ENCODE measurements at regions not wholly inside any gene's neighbourhood (a gene's known extent, or its start where the extent isn't known, plus 50 kb on each side); places are given as distances from the start of the nearest gene placed in this dataset.

DNA sequence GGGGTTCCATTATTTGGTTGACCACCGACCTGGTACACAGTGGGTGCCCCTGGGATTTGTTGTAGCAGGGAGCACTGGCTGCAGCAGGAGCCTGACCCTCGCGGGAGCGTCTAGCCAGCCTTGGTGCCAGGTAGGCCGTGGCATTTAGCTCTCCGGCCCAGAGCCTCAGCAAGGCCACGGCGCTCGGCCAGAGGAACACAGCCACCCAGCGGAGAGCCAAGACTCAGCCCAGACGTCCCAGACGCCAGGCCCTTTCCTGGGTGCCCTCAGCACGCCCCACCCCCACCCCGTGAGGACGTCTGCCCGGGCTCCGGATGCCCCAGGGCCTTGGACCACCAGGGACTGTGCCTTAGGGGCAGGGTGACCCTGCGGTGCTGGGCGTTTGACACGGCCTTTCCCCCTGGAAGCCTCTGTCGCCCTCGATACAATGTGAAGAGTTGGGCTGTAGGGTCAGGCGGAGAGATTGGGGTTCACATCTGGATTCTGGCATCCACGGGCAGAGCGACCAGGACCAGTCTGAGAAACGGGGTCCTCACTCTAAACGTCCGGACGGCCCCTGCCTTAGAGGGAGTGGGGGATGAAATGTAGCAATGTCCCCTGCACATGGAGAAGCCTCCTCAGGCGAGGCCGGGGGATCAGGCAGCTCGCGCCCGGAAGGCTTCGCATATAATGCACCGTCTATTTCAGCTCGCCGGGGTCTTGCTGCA, 99.2 kb upstream of the FGF3 start:
- no peaks in the 10 kb centered on the region for H3K27me3 ChIP-seq
- H3K9me3 ChIP-seq (ENCODE audit: low read depth): no peaks in the 10 kb centered on the region
- H4K20me1 ChIP-seq (ENCODE audit: insufficient read depth, poor library complexity, severe bottlenecking): no peaks in the 10 kb centered on the region
- no peak overlapping the region for H3K4me2 ChIP-seq
- no peak overlapping the region for H3K4me3 ChIP-seq
- no peak overlapping the region for H3K27ac ChIP-seq
- no peak for DNase-seq (ENCODE audit: low spot score)
- H2AFZ ChIP-seq: no peak overlapping the region
- no peaks in the 10 kb centered on the region for H3K9me2 ChIP-seq (replicated peaks; ENCODE audit: insufficient read depth)
- H3K36me3 ChIP-seq (replicated peaks; ENCODE audit: insufficient read depth, low read depth): no peaks in the 10 kb centered on the region
- 58% methylated on average over 34 of the region's 38 CpGs for WGBS (ENCODE audit: low lambda C conversion rate, missing lambda C conversion rate)
- H3K4me1 ChIP-seq (ENCODE audit: insufficient read depth): peaks cover 7% of the 10 kb centered on the region
- no peak for TF ChIP-seq EZH2phosphoT487 (IDR thresholded peaks at IDR 0.05; ENCODE audit: low read depth, severe bottlenecking, unreplicated experiment)
- TF ChIP-seq, protein P1, sequence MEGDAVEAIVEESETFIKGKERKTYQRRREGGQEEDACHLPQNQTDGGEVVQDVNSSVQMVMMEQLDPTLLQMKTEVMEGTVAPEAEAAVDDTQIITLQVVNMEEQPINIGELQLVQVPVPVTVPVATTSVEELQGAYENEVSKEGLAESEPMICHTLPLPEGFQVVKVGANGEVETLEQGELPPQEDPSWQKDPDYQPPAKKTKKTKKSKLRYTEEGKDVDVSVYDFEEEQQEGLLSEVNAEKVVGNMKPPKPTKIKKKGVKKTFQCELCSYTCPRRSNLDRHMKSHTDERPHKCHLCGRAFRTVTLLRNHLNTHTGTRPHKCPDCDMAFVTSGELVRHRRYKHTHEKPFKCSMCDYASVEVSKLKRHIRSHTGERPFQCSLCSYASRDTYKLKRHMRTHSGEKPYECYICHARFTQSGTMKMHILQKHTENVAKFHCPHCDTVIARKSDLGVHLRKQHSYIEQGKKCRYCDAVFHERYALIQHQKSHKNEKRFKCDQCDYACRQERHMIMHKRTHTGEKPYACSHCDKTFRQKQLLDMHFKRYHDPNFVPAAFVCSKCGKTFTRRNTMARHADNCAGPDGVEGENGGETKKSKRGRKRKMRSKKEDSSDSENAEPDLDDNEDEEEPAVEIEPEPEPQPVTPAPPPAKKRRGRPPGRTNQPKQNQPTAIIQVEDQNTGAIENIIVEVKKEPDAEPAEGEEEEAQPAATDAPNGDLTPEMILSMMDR (IDR thresholded peaks at IDR 0.05; ENCODE audit: poor library complexity): no peak
- no peak for TF ChIP-seq EZH2 (IDR thresholded peaks at IDR 0.05; ENCODE audit: borderline replicate concordance)
- no peaks in the 10 kb centered on the region for H3K79me2 ChIP-seq

DNA sequence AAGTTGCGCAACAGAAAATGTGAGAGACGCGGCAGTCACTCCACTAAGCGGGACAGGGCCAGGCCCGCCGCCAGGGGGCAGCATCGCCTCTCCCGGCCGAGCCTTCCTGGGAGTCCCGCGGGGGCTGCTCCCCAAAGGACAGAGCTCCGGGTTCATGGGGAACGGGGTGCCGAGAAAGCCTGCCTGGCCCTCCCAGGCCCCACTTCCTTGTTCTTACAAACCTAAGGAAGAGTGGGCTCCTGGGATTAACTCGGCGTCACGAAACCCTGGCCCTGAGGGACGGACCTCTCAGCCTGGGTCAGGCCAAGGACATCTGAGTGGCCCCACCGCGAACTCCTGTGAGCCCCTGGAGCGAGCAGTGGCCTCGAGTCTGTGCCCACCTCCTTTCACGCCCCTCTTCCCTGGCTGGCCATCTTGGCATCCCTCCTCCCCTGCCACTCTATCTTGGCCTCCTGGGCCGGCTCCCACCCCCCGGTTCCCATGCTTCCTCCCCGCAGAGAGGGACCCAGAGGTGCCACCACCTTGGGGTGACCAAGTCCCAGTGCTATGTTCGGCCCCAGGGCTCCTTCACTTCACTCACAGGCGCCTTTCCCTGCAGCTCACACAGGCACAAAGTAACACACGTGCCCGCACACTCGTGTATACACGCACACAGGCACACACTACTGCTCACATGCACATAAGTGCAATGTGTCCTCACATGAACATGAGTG, 99.9 kb upstream of the FGF3 start:
- 51% methylated on average over 32 of the region's 32 CpGs for WGBS (ENCODE audit: low lambda C conversion rate, missing lambda C conversion rate)
- peak overlapping the region; percentile 51 for H3K4me2 ChIP-seq
- peak; percentile 91 for DNase-seq (ENCODE audit: low spot score)
- H3K4me1 ChIP-seq (ENCODE audit: insufficient read depth): peaks cover 7% of the 10 kb centered on the region
- H3K79me2 ChIP-seq: no peaks in the 10 kb centered on the region
- no peaks in the 10 kb centered on the region for H3K9me3 ChIP-seq (ENCODE audit: low read depth)
- TF ChIP-seq EZH2 (IDR thresholded peaks at IDR 0.05; ENCODE audit: borderline replicate concordance): no peak
- TF ChIP-seq, protein P1 (IDR thresholded peaks at IDR 0.05; ENCODE audit: poor library complexity): peak; percentile 99
- no peak overlapping the region for H2AFZ ChIP-seq
- no peaks in the 10 kb centered on the region for H3K36me3 ChIP-seq (replicated peaks; ENCODE audit: insufficient read depth, low read depth)
- H4K20me1 ChIP-seq (ENCODE audit: insufficient read depth, poor library complexity, severe bottlenecking): no peaks in the 10 kb centered on the region
- H3K9me2 ChIP-seq (replicated peaks; ENCODE audit: insufficient read depth): no peaks in the 10 kb centered on the region
- no peak overlapping the region for H3K27ac ChIP-seq
- H3K4me3 ChIP-seq: no peak overlapping the region
- no peaks in the 10 kb centered on the region for H3K27me3 ChIP-seq

DNA sequence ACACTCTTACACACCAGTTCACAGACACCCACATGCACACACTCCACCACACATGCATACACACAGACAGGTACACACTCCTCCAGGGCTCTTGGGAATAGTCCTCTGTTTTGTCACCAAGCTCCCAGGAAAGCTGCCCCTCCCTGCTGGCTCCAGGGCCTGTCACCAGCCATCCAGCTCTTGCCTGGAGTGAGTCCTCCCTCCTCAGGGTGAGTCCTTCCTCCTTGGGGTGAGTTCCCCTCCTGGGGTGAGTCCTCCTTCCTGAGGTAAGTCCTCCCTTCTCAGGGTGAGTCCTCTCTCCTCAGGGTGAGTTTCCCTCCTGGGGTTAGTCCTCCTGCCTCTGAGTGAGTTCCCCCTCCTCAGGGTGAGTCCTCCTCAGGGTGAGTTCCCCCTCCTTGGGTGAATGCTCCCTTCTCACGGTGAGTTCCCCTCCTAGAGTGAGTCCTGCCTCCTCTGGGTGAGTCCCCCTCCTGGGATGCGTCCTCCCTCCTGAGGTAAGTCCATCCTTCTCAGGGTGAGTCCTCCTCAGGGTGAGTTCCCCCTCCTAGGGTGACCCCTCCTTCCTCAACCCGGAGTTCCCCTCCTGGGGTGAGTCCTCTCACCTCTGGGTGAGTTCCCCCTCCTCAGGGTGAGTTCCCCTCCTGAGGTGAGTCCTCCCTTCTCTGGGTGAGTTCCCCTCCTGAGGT, 100.6 kb upstream of the FGF3 start:
- peaks cover 7% of the 10 kb centered on the region for H3K4me1 ChIP-seq (ENCODE audit: insufficient read depth)
- H4K20me1 ChIP-seq (ENCODE audit: insufficient read depth, poor library complexity, severe bottlenecking): no peaks in the 10 kb centered on the region
- TF ChIP-seq, protein P1 (IDR thresholded peaks at IDR 0.05; ENCODE audit: poor library complexity): no peak
- TF ChIP-seq EZH2phosphoT487 (IDR thresholded peaks at IDR 0.05; ENCODE audit: low read depth, severe bottlenecking, unreplicated experiment) (no peak), EZH2 (IDR thresholded peaks at IDR 0.05; ENCODE audit: borderline replicate concordance) (no peak)
- no peak overlapping the region for H2AFZ ChIP-seq
- no peaks in the 10 kb centered on the region for H3K27me3 ChIP-seq
- no peak overlapping the region for H3K4me2 ChIP-seq
- no peaks in the 10 kb centered on the region for H3K36me3 ChIP-seq (replicated peaks; ENCODE audit: insufficient read depth, low read depth)
- H3K9me3 ChIP-seq (ENCODE audit: low read depth): no peaks in the 10 kb centered on the region
- H3K9me2 ChIP-seq (replicated peaks; ENCODE audit: insufficient read depth): no peaks in the 10 kb centered on the region
- H3K79me2 ChIP-seq: no peaks in the 10 kb centered on the region
- H3K4me3 ChIP-seq: no peak overlapping the region
- no peak overlapping the region for H3K27ac ChIP-seq
- no peak for DNase-seq (ENCODE audit: low spot score)
- 96% methylated on average over 3 of the region's 3 CpGs for WGBS (ENCODE audit: low lambda C conversion rate, missing lambda C conversion rate)

All from hepatocyte (in vitro differentiated cells).